ENCODE measurements at regions not wholly inside any gene's neighbourhood (a gene's known extent, or its start where the extent isn't known, plus 50 kb on each side); places are given as distances from the start of the nearest gene placed in this dataset.

GRCh38 chr6:25150863-25151262 is 128.3 kb upstream of the CARMIL1 start:
- TF ChIP-seq EZH2 (IDR thresholded peaks at IDR 0.05; ENCODE audit: low read depth), result no peak
- TF ChIP-seq, protein P1, sequence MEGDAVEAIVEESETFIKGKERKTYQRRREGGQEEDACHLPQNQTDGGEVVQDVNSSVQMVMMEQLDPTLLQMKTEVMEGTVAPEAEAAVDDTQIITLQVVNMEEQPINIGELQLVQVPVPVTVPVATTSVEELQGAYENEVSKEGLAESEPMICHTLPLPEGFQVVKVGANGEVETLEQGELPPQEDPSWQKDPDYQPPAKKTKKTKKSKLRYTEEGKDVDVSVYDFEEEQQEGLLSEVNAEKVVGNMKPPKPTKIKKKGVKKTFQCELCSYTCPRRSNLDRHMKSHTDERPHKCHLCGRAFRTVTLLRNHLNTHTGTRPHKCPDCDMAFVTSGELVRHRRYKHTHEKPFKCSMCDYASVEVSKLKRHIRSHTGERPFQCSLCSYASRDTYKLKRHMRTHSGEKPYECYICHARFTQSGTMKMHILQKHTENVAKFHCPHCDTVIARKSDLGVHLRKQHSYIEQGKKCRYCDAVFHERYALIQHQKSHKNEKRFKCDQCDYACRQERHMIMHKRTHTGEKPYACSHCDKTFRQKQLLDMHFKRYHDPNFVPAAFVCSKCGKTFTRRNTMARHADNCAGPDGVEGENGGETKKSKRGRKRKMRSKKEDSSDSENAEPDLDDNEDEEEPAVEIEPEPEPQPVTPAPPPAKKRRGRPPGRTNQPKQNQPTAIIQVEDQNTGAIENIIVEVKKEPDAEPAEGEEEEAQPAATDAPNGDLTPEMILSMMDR (conservative IDR thresholded peaks at IDR 0.05), result no peak

Data from PC-9 (cell line).